ENCODE measurements at regions not wholly inside any gene's neighbourhood (a gene's known extent, or its start where the extent isn't known, plus 50 kb on each side); places are given as distances from the start of the nearest gene placed in this dataset.

DNA sequence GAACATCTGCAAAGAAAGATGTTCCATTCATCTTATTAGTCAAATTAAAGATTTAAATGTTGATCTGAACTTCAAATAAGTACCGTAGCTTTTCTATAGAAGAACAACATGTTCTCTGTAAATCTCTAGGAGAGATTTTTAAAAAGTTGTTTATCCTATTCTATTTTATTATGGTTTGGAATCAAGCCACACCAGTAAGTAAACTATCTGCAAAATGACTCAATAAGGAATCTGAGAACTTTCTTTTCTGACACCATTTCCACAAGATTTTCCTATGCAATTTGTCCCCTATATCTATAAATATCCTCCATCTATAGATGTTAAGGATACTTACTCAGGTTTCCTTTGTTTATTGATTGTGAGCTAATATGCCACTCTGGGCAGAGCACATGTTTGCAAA, 736.6 kb downstream of the CBLN2 start:
- no CpG with 5 or more reads among the region's 1 CpG for WGBS (ENCODE audit: insufficient coverage, insufficient read length)
- no peaks in the 10 kb centered on the region for H3K36me3 ChIP-seq (ENCODE audit: control insufficient read depth, insufficient read depth, low read length)
- no peaks in the 10 kb centered on the region for H3K27me3 ChIP-seq (ENCODE audit: control insufficient read depth, insufficient read depth, low read length)
- H3K4me3 ChIP-seq (ENCODE audit: low read length): no peak overlapping the region
- H3K9me3 ChIP-seq (ENCODE audit: control insufficient read depth, insufficient read depth, low read length): no peaks in the 10 kb centered on the region
- H3K27ac ChIP-seq (ENCODE audit: low read length): no peak overlapping the region
- DNase-seq (ENCODE audit: low read depth, low spot score): no peak
- no peaks in the 10 kb centered on the region for H3K4me1 ChIP-seq (ENCODE audit: control insufficient read depth, insufficient read depth, low read length)

DNA sequence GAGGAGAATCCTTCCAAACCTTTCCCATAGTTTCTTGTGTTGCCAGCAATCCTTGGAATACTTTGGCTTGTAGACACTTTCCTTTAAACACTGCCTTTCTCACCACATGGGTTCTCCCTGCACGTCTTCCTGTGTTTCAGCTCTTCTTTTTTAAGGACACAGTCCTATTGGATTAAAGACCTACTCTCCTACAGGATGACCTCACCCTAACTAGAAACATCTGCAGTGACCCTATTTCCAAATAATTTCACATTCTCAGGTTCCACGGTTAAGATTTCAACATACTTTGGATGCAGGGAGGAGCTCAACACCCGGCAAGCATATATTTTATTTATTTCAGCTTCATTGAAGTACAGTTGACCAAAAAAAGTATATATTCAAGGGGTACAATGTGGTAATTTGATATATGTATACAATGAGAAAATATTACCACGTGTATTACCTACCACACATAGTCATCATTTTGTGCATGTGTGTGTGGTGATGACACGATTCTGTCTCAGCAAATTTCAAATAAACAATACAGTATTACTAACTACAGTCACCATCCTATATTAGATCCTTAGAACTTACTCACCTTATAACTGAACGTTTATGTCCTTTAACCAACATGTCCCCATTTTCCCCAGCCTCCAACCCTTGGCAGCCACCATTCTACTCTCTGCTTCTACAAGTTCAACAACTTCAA, 745.0 kb downstream of the CBLN2 start:
- no CpG with 5 or more reads among the region's 6 CpGs for WGBS (ENCODE audit: insufficient coverage, insufficient read length)
- no peak overlapping the region for H3K27ac ChIP-seq (ENCODE audit: low read length)
- no peaks in the 10 kb centered on the region for H3K36me3 ChIP-seq (ENCODE audit: control insufficient read depth, insufficient read depth, low read length)
- no peaks in the 10 kb centered on the region for H3K27me3 ChIP-seq (ENCODE audit: control insufficient read depth, insufficient read depth, low read length)
- no peak overlapping the region for H3K4me3 ChIP-seq (ENCODE audit: low read length)
- H3K4me1 ChIP-seq (ENCODE audit: control insufficient read depth, insufficient read depth, low read length): no peaks in the 10 kb centered on the region
- DNase-seq (ENCODE audit: low read depth, low spot score): no peak
- H3K9me3 ChIP-seq (ENCODE audit: control insufficient read depth, insufficient read depth, low read length): no peaks in the 10 kb centered on the region

DNA sequence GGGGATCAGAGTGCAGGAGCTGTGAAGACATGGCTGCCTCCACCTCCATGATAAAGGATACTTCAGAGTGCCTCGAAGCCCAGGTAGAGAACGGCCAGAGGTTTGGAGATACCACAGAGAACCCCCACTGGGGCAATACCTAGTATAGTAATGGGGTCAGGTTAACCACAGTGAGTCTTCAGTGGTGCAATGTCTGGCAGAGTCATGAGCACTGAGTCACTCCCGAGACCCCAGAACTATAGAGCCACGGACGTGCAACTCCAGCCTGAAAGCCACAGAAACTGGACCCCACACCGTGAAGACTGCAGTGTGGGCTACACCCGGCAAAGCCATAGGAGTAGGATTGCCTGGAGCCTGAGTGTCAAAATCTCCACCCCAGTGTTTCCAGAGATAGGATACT, 746.6 kb downstream of the CBLN2 start:
- Histone ChIP-seq H3K4me3 (ENCODE audit: low read length) (no peak overlapping the region), H3K27ac (ENCODE audit: low read length) (no peak overlapping the region), H3K36me3 (ENCODE audit: control insufficient read depth, insufficient read depth, low read length) (no peaks in the 10 kb centered on the region), H3K9me3 (ENCODE audit: control insufficient read depth, insufficient read depth, low read length) (no peaks in the 10 kb centered on the region), H3K4me1 (ENCODE audit: control insufficient read depth, insufficient read depth, low read length) (no peaks in the 10 kb centered on the region), H3K27me3 (ENCODE audit: control insufficient read depth, insufficient read depth, low read length) (no peaks in the 10 kb centered on the region)
- DNase-seq (ENCODE audit: low read depth, low spot score): no peak
- no CpG with 5 or more reads among the region's 7 CpGs for WGBS (ENCODE audit: insufficient coverage, insufficient read length)

DNA sequence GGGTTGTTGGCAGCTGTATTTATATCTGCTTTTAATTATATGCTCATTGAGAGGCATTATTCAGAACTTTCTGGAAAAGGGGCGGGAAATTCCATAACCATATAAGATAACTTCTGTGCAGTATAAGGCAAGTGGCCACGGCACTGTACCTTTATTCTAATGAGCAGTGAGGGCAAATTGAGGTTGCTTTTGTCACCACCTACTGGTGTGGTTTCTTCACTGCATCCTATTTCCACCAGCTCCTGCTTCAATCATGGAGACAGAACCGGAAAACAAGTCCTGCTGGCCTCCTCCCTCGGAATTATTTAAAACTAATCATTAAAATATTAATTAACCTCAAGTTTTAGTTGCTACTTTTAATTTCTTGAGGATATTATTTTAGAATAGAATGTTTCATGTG, 759.4 kb downstream of the CBLN2 start:
- H3K27me3 ChIP-seq (ENCODE audit: control insufficient read depth, insufficient read depth, low read length): no peaks in the 10 kb centered on the region
- no peak overlapping the region for H3K4me3 ChIP-seq (ENCODE audit: low read length)
- H3K27ac ChIP-seq (ENCODE audit: low read length): no peak overlapping the region
- H3K36me3 ChIP-seq (ENCODE audit: control insufficient read depth, insufficient read depth, low read length): no peaks in the 10 kb centered on the region
- peak; percentile 2 for DNase-seq (ENCODE audit: low read depth, low spot score)
- no CpG with 5 or more reads among the region's 4 CpGs for WGBS (ENCODE audit: insufficient coverage, insufficient read length)
- no peaks in the 10 kb centered on the region for H3K4me1 ChIP-seq (ENCODE audit: control insufficient read depth, insufficient read depth, low read length)
- H3K9me3 ChIP-seq (ENCODE audit: control insufficient read depth, insufficient read depth, low read length): no peaks in the 10 kb centered on the region

DNA sequence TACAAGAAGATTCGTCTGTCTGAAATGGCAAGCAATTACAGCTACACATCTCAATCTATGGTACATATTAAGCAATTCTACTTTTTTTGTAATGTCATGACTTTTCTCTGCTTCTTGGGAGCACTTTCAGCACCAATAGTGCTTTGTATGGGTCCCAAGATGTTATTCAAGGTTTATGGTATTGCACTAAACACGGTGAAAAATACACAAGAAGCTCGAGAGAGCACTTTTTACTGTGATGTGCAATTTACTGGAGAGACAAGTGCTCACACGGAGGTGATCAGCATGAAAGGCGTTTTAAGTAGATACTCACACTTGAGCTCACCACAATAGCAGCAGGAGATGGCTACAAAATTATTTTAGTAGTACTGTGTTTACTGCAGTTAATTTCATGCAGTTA, 783.6 kb downstream of the CBLN2 start:
- Histone ChIP-seq H3K36me3 (ENCODE audit: control insufficient read depth, insufficient read depth, low read length) (no peaks in the 10 kb centered on the region), H3K9me3 (ENCODE audit: control insufficient read depth, insufficient read depth, low read length) (no peaks in the 10 kb centered on the region), H3K4me1 (ENCODE audit: control insufficient read depth, insufficient read depth, low read length) (no peaks in the 10 kb centered on the region), H3K27me3 (ENCODE audit: control insufficient read depth, insufficient read depth, low read length) (no peaks in the 10 kb centered on the region), H3K4me3 (ENCODE audit: low read length) (no peak overlapping the region), H3K27ac (ENCODE audit: low read length) (no peak overlapping the region)
- no CpG with 5 or more reads among the region's 5 CpGs for WGBS (ENCODE audit: insufficient coverage, insufficient read length)
- no peak for DNase-seq (ENCODE audit: low read depth, low spot score)

DNA sequence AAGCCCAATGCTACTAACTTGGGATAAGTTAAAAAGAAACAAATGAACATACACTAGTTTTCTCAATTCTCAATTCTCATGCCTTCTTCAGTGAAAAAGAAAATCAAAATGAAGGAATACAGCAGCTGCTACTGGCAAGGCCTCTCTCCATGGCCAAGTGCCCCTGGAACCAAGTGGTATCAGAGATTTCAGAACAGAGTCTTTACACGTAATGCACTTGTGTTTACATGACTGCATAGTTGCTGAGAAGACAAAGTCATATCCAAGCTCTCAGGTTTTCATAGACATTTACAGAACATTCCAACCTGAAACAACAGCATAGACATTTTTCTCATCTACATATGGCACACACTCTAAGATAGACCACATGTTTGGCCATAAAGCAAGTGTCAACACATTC, 789.9 kb downstream of the CBLN2 start:
- DNase-seq (ENCODE audit: low read depth, low spot score): no peak
- Histone ChIP-seq H3K9me3 (ENCODE audit: control insufficient read depth, insufficient read depth, low read length) (no peaks in the 10 kb centered on the region), H3K27me3 (ENCODE audit: control insufficient read depth, insufficient read depth, low read length) (no peaks in the 10 kb centered on the region), H3K36me3 (ENCODE audit: control insufficient read depth, insufficient read depth, low read length) (no peaks in the 10 kb centered on the region), H3K4me1 (ENCODE audit: control insufficient read depth, insufficient read depth, low read length) (no peaks in the 10 kb centered on the region), H3K4me3 (ENCODE audit: low read length) (no peak overlapping the region), H3K27ac (ENCODE audit: low read length) (no peak overlapping the region)
- WGBS (ENCODE audit: insufficient coverage, insufficient read length): no CpG with 5 or more reads among the region's 1 CpG

DNA sequence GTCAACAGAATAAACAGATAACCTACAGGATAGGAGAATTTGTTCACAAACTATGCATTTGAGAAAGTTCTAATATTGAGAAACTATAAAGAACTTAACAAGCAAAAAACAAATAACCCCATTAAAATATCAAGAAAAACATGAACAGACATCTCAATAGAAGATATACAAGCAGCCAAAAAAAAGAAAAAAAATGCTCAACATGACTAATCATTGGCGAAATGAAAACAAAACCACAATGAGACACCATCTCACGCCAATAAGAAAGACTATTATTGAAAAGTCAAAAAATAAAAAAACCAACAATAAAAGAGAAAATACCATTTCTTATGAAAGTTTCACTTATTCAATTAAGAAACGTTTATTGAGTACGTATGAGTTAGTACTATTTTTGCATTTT, 800.5 kb downstream of the CBLN2 start:
- Histone ChIP-seq H3K27me3 (ENCODE audit: control insufficient read depth, insufficient read depth, low read length) (no peaks in the 10 kb centered on the region), H3K4me3 (ENCODE audit: low read length) (no peak overlapping the region), H3K9me3 (ENCODE audit: control insufficient read depth, insufficient read depth, low read length) (no peaks in the 10 kb centered on the region), H3K27ac (ENCODE audit: low read length) (no peak overlapping the region), H3K4me1 (ENCODE audit: control insufficient read depth, insufficient read depth, low read length) (no peaks in the 10 kb centered on the region), H3K36me3 (ENCODE audit: control insufficient read depth, insufficient read depth, low read length) (no peaks in the 10 kb centered on the region)
- 100% methylated on average over 2 of the region's 4 CpGs for WGBS (ENCODE audit: insufficient coverage, insufficient read length)
- no peak for DNase-seq (ENCODE audit: low read depth, low spot score)

DNA sequence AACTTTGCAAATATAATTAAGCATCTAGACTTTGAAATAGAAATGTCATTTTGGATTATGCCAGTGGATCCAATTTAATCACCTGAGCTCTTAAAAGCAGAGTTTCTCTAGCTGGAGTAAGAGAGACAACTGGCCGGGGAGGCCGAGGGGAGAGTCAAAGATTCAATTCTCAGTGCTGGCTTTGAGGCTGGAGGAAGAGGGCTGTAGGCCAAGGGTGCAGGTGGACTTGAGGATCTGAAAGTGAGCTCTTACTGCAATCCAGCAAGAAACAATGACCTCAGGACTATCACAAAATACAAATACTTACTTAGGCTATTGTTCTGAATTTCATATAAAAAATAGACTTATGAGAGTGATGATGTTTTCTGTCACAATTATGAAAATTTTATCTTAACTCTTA, 814.5 kb downstream of the CBLN2 start:
- no peaks in the 10 kb centered on the region for H3K27me3 ChIP-seq (ENCODE audit: control insufficient read depth, insufficient read depth, low read length)
- H3K4me3 ChIP-seq (ENCODE audit: low read length): no peak overlapping the region
- H3K9me3 ChIP-seq (ENCODE audit: control insufficient read depth, insufficient read depth, low read length): no peaks in the 10 kb centered on the region
- no CpG with 5 or more reads among the region's 2 CpGs for WGBS (ENCODE audit: insufficient coverage, insufficient read length)
- no peaks in the 10 kb centered on the region for H3K36me3 ChIP-seq (ENCODE audit: control insufficient read depth, insufficient read depth, low read length)
- no peak overlapping the region for H3K27ac ChIP-seq (ENCODE audit: low read length)
- no peak for DNase-seq (ENCODE audit: low read depth, low spot score)
- H3K4me1 ChIP-seq (ENCODE audit: control insufficient read depth, insufficient read depth, low read length): no peaks in the 10 kb centered on the region

DNA sequence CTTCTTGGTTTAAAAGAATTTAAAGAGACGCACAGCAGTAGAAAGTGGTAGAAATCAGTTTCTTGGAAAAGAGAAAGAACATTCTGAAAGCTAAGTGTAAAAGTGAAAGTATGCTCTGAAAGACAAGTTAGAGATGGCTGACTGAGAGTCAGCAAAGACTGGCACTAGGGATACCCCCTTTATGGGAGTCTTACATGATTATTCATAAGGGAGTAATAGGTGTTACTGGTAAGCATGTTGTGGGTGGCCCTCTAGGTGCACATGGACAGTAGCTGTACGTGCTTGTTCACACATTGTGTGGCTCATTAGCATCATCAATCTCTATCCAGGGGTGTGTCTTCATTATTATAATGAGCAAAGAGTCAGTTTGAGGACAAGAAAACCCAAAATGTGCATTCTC, 816.2 kb downstream of the CBLN2 start:
- no peak overlapping the region for H3K4me3 ChIP-seq (ENCODE audit: low read length)
- H3K36me3 ChIP-seq (ENCODE audit: control insufficient read depth, insufficient read depth, low read length): no peaks in the 10 kb centered on the region
- no peaks in the 10 kb centered on the region for H3K27me3 ChIP-seq (ENCODE audit: control insufficient read depth, insufficient read depth, low read length)
- DNase-seq (ENCODE audit: low read depth, low spot score): no peak
- no CpG with 5 or more reads among the region's 2 CpGs for WGBS (ENCODE audit: insufficient coverage, insufficient read length)
- H3K27ac ChIP-seq (ENCODE audit: low read length): no peak overlapping the region
- H3K4me1 ChIP-seq (ENCODE audit: control insufficient read depth, insufficient read depth, low read length): no peaks in the 10 kb centered on the region
- H3K9me3 ChIP-seq (ENCODE audit: control insufficient read depth, insufficient read depth, low read length): no peaks in the 10 kb centered on the region

DNA sequence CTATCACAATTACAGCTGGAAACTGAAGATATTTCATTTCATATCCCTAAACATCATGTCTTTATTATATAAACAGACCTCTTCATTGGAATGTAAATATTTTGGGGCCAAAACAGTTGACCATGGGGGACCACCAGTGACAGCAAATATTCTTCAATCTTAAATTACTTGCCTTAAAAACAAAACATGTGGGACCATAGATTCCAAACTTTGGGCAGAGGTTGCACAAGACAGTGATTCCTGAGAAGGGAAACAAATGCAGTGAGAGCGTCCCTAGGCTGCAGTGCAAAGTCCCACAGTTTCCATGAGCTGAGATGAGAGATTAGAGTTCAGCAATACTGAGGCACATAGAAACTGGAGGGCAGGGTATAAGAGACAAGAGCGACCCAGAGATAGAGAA, 818.9 kb downstream of the CBLN2 start:
- no peak overlapping the region for H3K4me3 ChIP-seq (ENCODE audit: low read length)
- H3K9me3 ChIP-seq (ENCODE audit: control insufficient read depth, insufficient read depth, low read length): no peaks in the 10 kb centered on the region
- no peaks in the 10 kb centered on the region for H3K4me1 ChIP-seq (ENCODE audit: control insufficient read depth, insufficient read depth, low read length)
- H3K27me3 ChIP-seq (ENCODE audit: control insufficient read depth, insufficient read depth, low read length): no peaks in the 10 kb centered on the region
- no CpG with 5 or more reads among the region's 2 CpGs for WGBS (ENCODE audit: insufficient coverage, insufficient read length)
- no peaks in the 10 kb centered on the region for H3K36me3 ChIP-seq (ENCODE audit: control insufficient read depth, insufficient read depth, low read length)
- H3K27ac ChIP-seq (ENCODE audit: low read length): no peak overlapping the region
- no peak for DNase-seq (ENCODE audit: low read depth, low spot score)

DNA sequence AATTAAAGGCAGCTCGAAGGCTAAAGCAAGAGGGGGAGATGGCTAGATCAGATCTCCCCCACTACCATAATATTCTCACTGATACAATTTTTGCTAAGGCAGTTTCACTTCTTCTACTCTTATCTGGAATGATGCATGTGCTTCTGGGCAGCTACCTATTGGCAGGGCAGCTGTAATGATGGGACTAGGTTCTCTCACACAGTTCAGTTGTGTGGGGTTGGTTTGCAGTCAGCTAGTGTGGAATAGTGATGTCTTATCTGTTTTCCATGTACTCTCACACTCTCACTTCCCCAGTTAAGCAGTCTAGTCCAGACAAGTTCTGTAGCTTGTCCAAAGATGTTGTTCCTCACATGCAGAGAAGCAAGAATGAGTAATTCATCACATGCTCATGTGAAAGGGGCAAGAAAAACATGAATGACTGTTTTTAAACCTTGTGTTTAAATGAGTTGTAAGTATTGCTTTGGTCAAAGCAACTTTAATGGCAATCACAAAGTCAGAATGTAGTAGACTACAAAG, 836.1 kb downstream of the CBLN2 start:
- no peak overlapping the region for H3K27ac ChIP-seq (ENCODE audit: low read length)
- no peaks in the 10 kb centered on the region for H3K9me3 ChIP-seq (ENCODE audit: control insufficient read depth, insufficient read depth, low read length)
- WGBS (ENCODE audit: insufficient coverage, insufficient read length): no CpG with 5 or more reads among the region's 1 CpG
- no peak for DNase-seq (ENCODE audit: low read depth, low spot score)
- no peaks in the 10 kb centered on the region for H3K27me3 ChIP-seq (ENCODE audit: control insufficient read depth, insufficient read depth, low read length)
- H3K36me3 ChIP-seq (ENCODE audit: control insufficient read depth, insufficient read depth, low read length): no peaks in the 10 kb centered on the region
- H3K4me1 ChIP-seq (ENCODE audit: control insufficient read depth, insufficient read depth, low read length): no peaks in the 10 kb centered on the region
- no peak overlapping the region for H3K4me3 ChIP-seq (ENCODE audit: low read length)
